Keratinocyte (primary cell): ENCODE measurements at regions not wholly inside any gene's neighbourhood (a gene's known extent, or its start where the extent isn't known, plus 50 kb on each side); places are given as distances from the start of the nearest gene placed in this dataset.

Experiments
- DNase-seq: peaks from one replicate; pipeline ENCODE4 v3.0.0-alpha.2; 2011; ENCODE audit warnings: low read depth, missing footprints, low spot score
- FAIRE-seq: peaks from 2 replicates; lab custom pipeline; 2011; peaks lifted over from hg19 to GRCh38; lab: Jason Lieb, UNC
- H2AFZ ChIP-seq: 2 replicates; pipeline ENCODE4 v1.6.0; 2012; ENCODE audit warnings: low read length, control low read depth, inconsistent platforms; ENCODE audit not compliant: control insufficient read depth
- H3K27ac ChIP-seq: 2 replicates; pipeline ENCODE4 v1.5.1; 2011; ENCODE audit warnings: low read length; ENCODE audit not compliant: control insufficient read depth, insufficient read depth
- H3K27me3 ChIP-seq: 3 replicates; pipeline ENCODE4 v1.6.0; 2011; ENCODE audit warnings: low read length; ENCODE audit not compliant: control insufficient read depth, insufficient read depth; ENCODE audit errors: extremely low read depth
- H3K36me3 ChIP-seq, 2 experiments: 2 replicates in 1 of 2; 3 replicates in 1 of 2; pipeline ENCODE4 v1.5.1; 2011; ENCODE audit warnings: low read length in 2 of 2, mild to moderate bottlenecking in 1 of 2; ENCODE audit not compliant: control insufficient read depth in 2 of 2, insufficient read depth in 2 of 2; ENCODE audit errors: extremely low read depth in 1 of 2
- H3K4me1 ChIP-seq: 3 replicates; pipeline ENCODE4 v1.5.1; 2011; ENCODE audit warnings: low read length; ENCODE audit not compliant: control insufficient read depth, insufficient read depth; ENCODE audit errors: extremely low read depth
- H3K4me2 ChIP-seq: 3 replicates; pipeline ENCODE4 v1.6.0; 2011; ENCODE audit warnings: low read depth, low read length; ENCODE audit not compliant: control insufficient read depth, insufficient read depth; ENCODE audit errors: extremely low read depth
- H3K4me3 ChIP-seq, 3 experiments: fragments of 200-600 bp in 1 of 3; sonication (generic) in 1 of 3; 2 replicates in 2 of 3; 3 replicates in 1 of 3; pipeline ENCODE4 v1.5.1; 2011 to 2016; ENCODE audit warnings: low read length in 3 of 3, mild to moderate bottlenecking in 3 of 3, control low read depth in 2 of 3, inconsistent platforms in 1 of 3, low read depth in 1 of 3, mixed read lengths in 1 of 3, mixed run types in 1 of 3, moderate library complexity in 1 of 3; ENCODE audit not compliant: control insufficient read depth in 2 of 3, insufficient read depth in 2 of 3; ENCODE audit errors: extremely low read depth in 1 of 3
- H3K79me2 ChIP-seq: 2 replicates; pipeline ENCODE4 v1.6.0; 2012; ENCODE audit warnings: low read length; ENCODE audit not compliant: control insufficient read depth, insufficient read depth
- H3K9ac ChIP-seq: 3 replicates; pipeline ENCODE4 v1.6.0; 2011; ENCODE audit warnings: low read length; ENCODE audit not compliant: control insufficient read depth, insufficient read depth; ENCODE audit errors: extremely low read depth
- H3K9me1 ChIP-seq: 3 replicates; pipeline ENCODE4 v1.6.0; 2011; ENCODE audit warnings: low read length; ENCODE audit not compliant: control insufficient read depth, insufficient read depth; ENCODE audit errors: extremely low read depth
- H3K9me3 ChIP-seq: 2 replicates; pipeline ENCODE4 v1.5.1; 2012; ENCODE audit warnings: low read depth, low read length; ENCODE audit not compliant: control insufficient read depth
- H4K20me1 ChIP-seq: 3 replicates; pipeline ENCODE4 v1.6.0; 2011; ENCODE audit warnings: low read length; ENCODE audit not compliant: control insufficient read depth, insufficient read depth; ENCODE audit errors: extremely low read depth
- CTCF ChIP-seq, 3 experiments: IDR thresholded peaks in 1 of 3; conservative IDR thresholded peaks in 1 of 3; optimal IDR thresholded peaks in 1 of 3; 2 replicates in 2 of 3; 3 replicates in 1 of 3; pipeline versions ENCODE3 to v1.5.1; 2011; ENCODE audit warnings: low read length in 3 of 3, mild to moderate bottlenecking in 3 of 3, moderate library complexity in 2 of 3, control low read depth in 1 of 3, inconsistent platforms in 1 of 3; ENCODE audit not compliant: insufficient read depth in 2 of 3; ENCODE audit errors: extremely low read depth in 1 of 3
- EZH2 ChIP-seq: IDR thresholded peaks from one replicate; pipeline ENCODE4 v1.6.1; 2012; ENCODE audit warnings: inconsistent platforms, mild to moderate bottlenecking, low read length, moderate library complexity
- dilution Hi-C: fragments of 300-500 bp; cut with MboI; formaldehyde crosslinking; loops from one replicate; pipeline ENCODE4 v1.7.0; 2020; ENCODE audit warnings: low sequenced_read_pairs; ENCODE audit not compliant: extremely low pct_ligation_motif_present

GRCh38 chr6:14713966-14714631, 531.8 kb upstream of the JARID2 start:
- no peak for DNase-seq

GRCh38 chr6:14715076-14715475, 530.8 kb upstream of the JARID2 start:
- Histone ChIP-seq H3K4me3 (no peak overlapping the region), H3K9ac (no peak overlapping the region), H3K27me3 (no peaks in the 10 kb centered on the region), H3K9me3 (no peaks in the 10 kb centered on the region), H3K9me1 (no peaks in the 10 kb centered on the region), H3K36me3 (no peaks in the 10 kb centered on the region), H3K27ac (no peak overlapping the region), H3K4me1 (peaks cover 46% of the 10 kb centered on the region), H2AFZ (no peak overlapping the region), H4K20me1 (no peaks in the 10 kb centered on the region), H3K79me2 (no peaks in the 10 kb centered on the region), H3K4me2 (no peak overlapping the region)
- TF ChIP-seq CTCF (optimal IDR thresholded peaks at IDR 0.05 in 1 of 3, IDR thresholded peaks at IDR 0.05 in 1 of 3, conservative IDR thresholded peaks at IDR 0.05 in 1 of 3; ENCODE audit: extremely low read depth in 1 of 3, insufficient read depth in 2 of 3, low read length in 3 of 3) (no peak), EZH2 (no peak)
- dilution Hi-C loops = no loop called here
- DNase-seq (no peak), FAIRE-seq (no peak)

More at GRCh38 chr6:14713966-14714631, 531.8 kb upstream of the JARID2 start:
- no peaks in the 10 kb centered on the region for H3K79me2 ChIP-seq
- TF ChIP-seq EZH2 (no peak), CTCF (optimal IDR thresholded peaks at IDR 0.05 in 1 of 3, IDR thresholded peaks at IDR 0.05 in 1 of 3, conservative IDR thresholded peaks at IDR 0.05 in 1 of 3; ENCODE audit: extremely low read depth in 1 of 3, insufficient read depth in 2 of 3, low read length in 3 of 3) (no peak)
- no peaks in the 10 kb centered on the region for H4K20me1 ChIP-seq
- H3K9ac ChIP-seq = no peak overlapping the region
- no peaks in the 10 kb centered on the region for H3K9me3 ChIP-seq
- H3K36me3 ChIP-seq = no peaks in the 10 kb centered on the region
- no peak for FAIRE-seq
- H2AFZ ChIP-seq = no peak overlapping the region
- H3K4me3 ChIP-seq = no peak overlapping the region
- H3K27me3 ChIP-seq = no peaks in the 10 kb centered on the region
- peaks cover 46% of the 10 kb centered on the region for H3K4me1 ChIP-seq
- no peak overlapping the region for H3K4me2 ChIP-seq
- no peak overlapping the region for H3K27ac ChIP-seq
- H3K9me1 ChIP-seq = no peaks in the 10 kb centered on the region
- dilution Hi-C loops = no loop called here
